ENCODE measurements at regions not wholly inside any gene's neighbourhood (a gene's known extent, or its start where the extent isn't known, plus 50 kb on each side); places are given as distances from the start of the nearest gene placed in this dataset.
A peak's percentile ranks its signal among the peaks of the same experiment; 100 is the strongest.

DNA sequence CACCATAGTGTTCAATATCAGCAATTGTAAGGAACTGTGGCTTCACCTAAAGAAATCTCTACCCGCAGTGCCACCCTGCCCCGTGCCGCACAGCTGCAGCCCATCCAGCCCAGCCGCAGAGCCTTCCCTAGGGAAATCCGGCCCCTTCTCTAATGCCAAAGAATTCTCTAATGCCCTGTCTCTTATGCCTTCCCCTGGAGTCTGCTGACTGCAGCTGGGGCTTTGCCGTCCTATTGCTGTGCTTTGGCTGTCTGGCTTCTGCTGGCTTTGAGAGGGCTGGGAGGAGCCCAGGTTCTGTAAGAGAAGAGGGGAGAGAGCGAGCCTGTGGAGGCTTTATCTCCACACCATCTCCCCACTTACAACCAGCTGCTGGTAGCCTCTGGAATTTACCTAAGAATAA, 85.9 kb upstream of the HELT start:
- Histone ChIP-seq H3K36me3 (ENCODE audit: control insufficient read depth, insufficient read depth, low read length) (no peaks in the 10 kb centered on the region), H3K27me3 (ENCODE audit: control insufficient read depth, insufficient read depth, low read length) (no peaks in the 10 kb centered on the region), H3K4me1 (ENCODE audit: control insufficient read depth, insufficient read depth, low read length) (no peaks in the 10 kb centered on the region), H3K27ac (ENCODE audit: low read length) (no peak overlapping the region), H3K9me3 (ENCODE audit: control insufficient read depth, insufficient read depth, low read length) (no peaks in the 10 kb centered on the region), H3K4me3 (ENCODE audit: low read length) (no peak overlapping the region)
- Mint-ChIP-seq H3K9me3 (no peaks in the 10 kb centered on the region), H3K27ac (no peak overlapping the region), H3K4me1 (no peaks in the 10 kb centered on the region), H3K4me3 (no peak overlapping the region), H3K36me3 (no peaks in the 10 kb centered on the region), H3K27me3 (ENCODE audit: low read depth in 2 of 2) (peaks cover 0 to 13% of the 10 kb centered on the region in 2 donors)
- peak in 1 of 2 donors; percentile 3 for DNase-seq
- intact Hi-C loops (cut with micrococcal nuclease), result no loop called here
- WGBS (ENCODE audit: insufficient coverage), result 65% methylated on average over 6 of the region's 7 CpGs
- ATAC-seq, result no peak
- TF ChIP-seq, protein P1, sequence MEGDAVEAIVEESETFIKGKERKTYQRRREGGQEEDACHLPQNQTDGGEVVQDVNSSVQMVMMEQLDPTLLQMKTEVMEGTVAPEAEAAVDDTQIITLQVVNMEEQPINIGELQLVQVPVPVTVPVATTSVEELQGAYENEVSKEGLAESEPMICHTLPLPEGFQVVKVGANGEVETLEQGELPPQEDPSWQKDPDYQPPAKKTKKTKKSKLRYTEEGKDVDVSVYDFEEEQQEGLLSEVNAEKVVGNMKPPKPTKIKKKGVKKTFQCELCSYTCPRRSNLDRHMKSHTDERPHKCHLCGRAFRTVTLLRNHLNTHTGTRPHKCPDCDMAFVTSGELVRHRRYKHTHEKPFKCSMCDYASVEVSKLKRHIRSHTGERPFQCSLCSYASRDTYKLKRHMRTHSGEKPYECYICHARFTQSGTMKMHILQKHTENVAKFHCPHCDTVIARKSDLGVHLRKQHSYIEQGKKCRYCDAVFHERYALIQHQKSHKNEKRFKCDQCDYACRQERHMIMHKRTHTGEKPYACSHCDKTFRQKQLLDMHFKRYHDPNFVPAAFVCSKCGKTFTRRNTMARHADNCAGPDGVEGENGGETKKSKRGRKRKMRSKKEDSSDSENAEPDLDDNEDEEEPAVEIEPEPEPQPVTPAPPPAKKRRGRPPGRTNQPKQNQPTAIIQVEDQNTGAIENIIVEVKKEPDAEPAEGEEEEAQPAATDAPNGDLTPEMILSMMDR (IDR thresholded peaks at IDR 0.05), result no peak

DNA sequence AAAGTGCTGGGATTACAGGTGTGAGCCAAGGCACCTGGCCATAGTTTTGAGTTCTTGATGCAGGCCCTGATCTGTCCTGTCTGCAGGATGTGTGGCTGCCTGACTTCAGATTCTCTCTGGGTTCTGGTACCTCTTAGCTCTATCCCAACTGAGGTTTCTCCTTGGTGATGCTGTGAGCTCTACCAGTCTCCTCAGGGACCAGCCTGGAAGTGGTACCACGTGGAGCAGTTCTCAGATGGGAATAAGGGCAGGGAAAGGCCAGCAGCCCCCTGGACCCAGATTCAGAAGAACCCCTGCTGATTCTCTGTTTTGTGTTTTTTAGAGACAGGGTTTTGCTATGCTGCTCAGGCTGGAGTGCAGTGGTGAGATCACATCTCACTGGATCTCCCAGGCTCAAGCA, 85.0 kb upstream of the HELT start:
- DNase-seq (no peak), ATAC-seq (no peak)
- Histone ChIP-seq H3K9me3 (ENCODE audit: control insufficient read depth, insufficient read depth, low read length) (no peaks in the 10 kb centered on the region), H3K4me1 (ENCODE audit: control insufficient read depth, insufficient read depth, low read length) (no peaks in the 10 kb centered on the region), H3K27me3 (ENCODE audit: control insufficient read depth, insufficient read depth, low read length) (no peaks in the 10 kb centered on the region), H3K4me3 (ENCODE audit: low read length) (no peak overlapping the region), H3K36me3 (ENCODE audit: control insufficient read depth, insufficient read depth, low read length) (no peaks in the 10 kb centered on the region), H3K27ac (ENCODE audit: low read length) (no peak overlapping the region)
- intact Hi-C loops (cut with micrococcal nuclease), result no loop called here
- H3K4me1 Mint-ChIP-seq, result no peaks in the 10 kb centered on the region
- H3K4me3 Mint-ChIP-seq, result no peak overlapping the region
- H3K36me3 Mint-ChIP-seq, result no peaks in the 10 kb centered on the region
- no peak overlapping the region for H3K27ac Mint-ChIP-seq
- no peaks in the 10 kb centered on the region for H3K9me3 Mint-ChIP-seq
- peaks cover 0 to 13% of the 10 kb centered on the region in 2 donors for H3K27me3 Mint-ChIP-seq (ENCODE audit: low read depth in 2 of 2)
- 33% methylated on average over 1 of the region's 1 CpG for WGBS (ENCODE audit: insufficient coverage)
- TF ChIP-seq, protein P1 (IDR thresholded peaks at IDR 0.05), result no peak

DNA sequence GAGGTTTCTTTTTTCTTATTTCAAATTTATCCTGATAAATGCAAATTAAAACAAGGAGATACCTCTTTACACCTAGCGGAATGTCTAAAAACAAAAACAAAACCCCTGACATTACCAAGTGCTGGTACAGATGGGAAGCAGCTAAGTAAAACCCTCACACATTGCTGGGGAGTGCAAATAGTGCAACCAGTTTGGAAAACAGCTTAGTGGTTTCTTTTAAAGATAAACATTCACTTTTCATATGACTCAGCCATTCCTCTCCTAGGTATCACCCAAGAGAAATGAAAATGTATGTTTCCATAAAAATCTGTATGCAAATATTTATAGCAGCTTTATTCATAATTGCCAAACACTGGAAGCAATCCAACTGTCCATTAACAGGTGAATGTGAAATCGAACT, 84.1 kb upstream of the HELT start:
- WGBS (ENCODE audit: insufficient coverage), result 90% methylated on average over 2 of the region's 2 CpGs
- H3K4me3 Mint-ChIP-seq, result no peak overlapping the region
- DNase-seq (no peak), ATAC-seq (no peak)
- intact Hi-C loops (cut with micrococcal nuclease), result no loop called here
- no peaks in the 10 kb centered on the region for H3K36me3 Mint-ChIP-seq
- H3K36me3 ChIP-seq (ENCODE audit: control insufficient read depth, insufficient read depth, low read length), result no peaks in the 10 kb centered on the region
- no peaks in the 10 kb centered on the region for H3K4me1 Mint-ChIP-seq
- H3K27ac Mint-ChIP-seq, result no peak overlapping the region
- H3K4me3 ChIP-seq (ENCODE audit: low read length), result no peak overlapping the region
- no peaks in the 10 kb centered on the region for H3K9me3 Mint-ChIP-seq
- H3K27ac ChIP-seq (ENCODE audit: low read length), result no peak overlapping the region
- TF ChIP-seq, protein P1 (IDR thresholded peaks at IDR 0.05), result no peak
- no peaks in the 10 kb centered on the region for H3K27me3 ChIP-seq (ENCODE audit: control insufficient read depth, insufficient read depth, low read length)
- H3K27me3 Mint-ChIP-seq (ENCODE audit: low read depth in 2 of 2), result peaks cover 0 to 16% of the 10 kb centered on the region in 2 donors
- no peaks in the 10 kb centered on the region for H3K9me3 ChIP-seq (ENCODE audit: control insufficient read depth, insufficient read depth, low read length)
- no peaks in the 10 kb centered on the region for H3K4me1 ChIP-seq (ENCODE audit: control insufficient read depth, insufficient read depth, low read length)

DNA sequence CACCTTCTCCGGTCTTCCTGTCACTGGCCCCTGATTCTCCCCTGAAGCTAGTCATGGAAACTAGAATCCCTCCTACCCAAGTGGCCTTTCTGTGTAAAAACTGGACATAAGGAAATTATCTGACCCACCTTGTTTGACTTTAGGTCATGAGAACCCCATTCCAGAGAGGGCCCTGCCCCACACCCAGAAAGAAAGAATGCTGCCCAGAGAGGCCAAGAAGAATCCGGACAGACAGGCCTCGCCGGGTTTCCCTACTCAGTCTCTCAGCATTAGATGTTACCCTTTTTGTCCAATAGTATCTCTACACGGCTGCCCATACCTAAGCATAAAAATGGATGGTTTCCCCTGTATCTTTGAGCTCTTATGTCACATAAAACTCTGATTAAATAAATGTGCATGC, 83.3 kb upstream of the HELT start:
- Histone ChIP-seq H3K27ac (ENCODE audit: low read length) (no peak overlapping the region), H3K9me3 (ENCODE audit: control insufficient read depth, insufficient read depth, low read length) (no peaks in the 10 kb centered on the region), H3K4me3 (ENCODE audit: low read length) (no peak overlapping the region), H3K4me1 (ENCODE audit: control insufficient read depth, insufficient read depth, low read length) (no peaks in the 10 kb centered on the region), H3K27me3 (ENCODE audit: control insufficient read depth, insufficient read depth, low read length) (no peaks in the 10 kb centered on the region), H3K36me3 (ENCODE audit: control insufficient read depth, insufficient read depth, low read length) (no peaks in the 10 kb centered on the region)
- intact Hi-C loops (cut with micrococcal nuclease), result no loop called here
- Mint-ChIP-seq H3K4me3 (no peak overlapping the region), H3K27me3 (ENCODE audit: low read depth in 2 of 2) (peaks cover 0 to 16% of the 10 kb centered on the region in 2 donors), H3K9me3 (no peaks in the 10 kb centered on the region), H3K36me3 (no peaks in the 10 kb centered on the region), H3K27ac (no peak overlapping the region), H3K4me1 (no peaks in the 10 kb centered on the region)
- TF ChIP-seq, protein P1 (IDR thresholded peaks at IDR 0.05), result no peak
- WGBS (ENCODE audit: insufficient coverage), result 97% methylated on average over 5 of the region's 5 CpGs
- no peak for ATAC-seq
- DNase-seq, result no peak
